OCI-LY7 (cell line): ENCODE measurements at regions not wholly inside any gene's neighbourhood (a gene's known extent, or its start where the extent isn't known, plus 50 kb on each side); places are given as distances from the start of the nearest gene placed in this dataset.

ENCODE experiments used
- EZH2phosphoT487 ChIP-seq: fragments of 200-600 bp; sonication (generic); IDR thresholded peaks from 2 replicates; pipeline ENCODE4 v1.6.1; 2018; ENCODE audit warnings: low read depth, borderline replicate concordance, mild to moderate bottlenecking, mixed run types, antibody characterized with exemption, low read length, moderate library complexity, mixed read lengths
- TF ChIP-seq, protein P1 (sequence below): fragments of 200-600 bp; sonication (generic); conservative IDR thresholded peaks from 2 replicates; pipeline ENCODE4 v1.5.1; 2014; ENCODE audit warnings: mild to moderate bottlenecking, antibody characterized with exemption, low read length, moderate library complexity, mixed read lengths

DNA sequence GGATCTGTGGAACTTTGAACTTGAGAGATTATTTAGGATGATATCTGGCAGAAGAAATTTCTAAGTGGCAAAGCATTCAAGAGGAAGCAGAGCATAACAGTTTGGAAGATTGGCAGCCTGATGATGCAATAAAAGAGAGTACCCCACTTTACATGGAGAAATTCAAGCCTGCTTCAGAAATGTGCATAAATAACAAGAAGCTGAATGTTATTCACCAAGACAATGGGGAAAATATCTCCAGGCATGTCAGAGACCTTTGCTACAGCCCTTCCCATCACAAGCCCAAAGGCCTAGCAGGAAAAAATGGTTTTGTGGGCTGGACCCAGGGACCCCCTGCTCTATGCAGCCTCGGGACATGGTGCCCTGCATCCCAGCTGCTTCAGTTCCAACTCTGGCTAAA, 420.8 kb downstream of the DTHD1 start:
- TF ChIP-seq, protein P1, sequence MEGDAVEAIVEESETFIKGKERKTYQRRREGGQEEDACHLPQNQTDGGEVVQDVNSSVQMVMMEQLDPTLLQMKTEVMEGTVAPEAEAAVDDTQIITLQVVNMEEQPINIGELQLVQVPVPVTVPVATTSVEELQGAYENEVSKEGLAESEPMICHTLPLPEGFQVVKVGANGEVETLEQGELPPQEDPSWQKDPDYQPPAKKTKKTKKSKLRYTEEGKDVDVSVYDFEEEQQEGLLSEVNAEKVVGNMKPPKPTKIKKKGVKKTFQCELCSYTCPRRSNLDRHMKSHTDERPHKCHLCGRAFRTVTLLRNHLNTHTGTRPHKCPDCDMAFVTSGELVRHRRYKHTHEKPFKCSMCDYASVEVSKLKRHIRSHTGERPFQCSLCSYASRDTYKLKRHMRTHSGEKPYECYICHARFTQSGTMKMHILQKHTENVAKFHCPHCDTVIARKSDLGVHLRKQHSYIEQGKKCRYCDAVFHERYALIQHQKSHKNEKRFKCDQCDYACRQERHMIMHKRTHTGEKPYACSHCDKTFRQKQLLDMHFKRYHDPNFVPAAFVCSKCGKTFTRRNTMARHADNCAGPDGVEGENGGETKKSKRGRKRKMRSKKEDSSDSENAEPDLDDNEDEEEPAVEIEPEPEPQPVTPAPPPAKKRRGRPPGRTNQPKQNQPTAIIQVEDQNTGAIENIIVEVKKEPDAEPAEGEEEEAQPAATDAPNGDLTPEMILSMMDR = no peak
- TF ChIP-seq EZH2phosphoT487 = no peak
